H1 (cell line): ENCODE measurements at regions not wholly inside any gene's neighbourhood (a gene's known extent, or its start where the extent isn't known, plus 50 kb on each side); places are given as distances from the start of the nearest gene placed in this dataset.

ENCODE experiments used
- CTCF ChIP-seq, 3 experiments: IDR thresholded peaks; 1 replicate in 2 of 3; 2 replicates in 1 of 3; pipeline versions ENCODE4 v1.5.1 to v1.6.1; 2011; ENCODE audit warnings: low read length in 3 of 3, mild to moderate bottlenecking in 3 of 3, inconsistent platforms in 2 of 3, low read depth in 1 of 3, moderate library complexity in 1 of 3; ENCODE audit not compliant: insufficient read depth in 1 of 3; ENCODE audit errors: control extremely low read depth in 1 of 3
- EGR1 ChIP-seq: IDR thresholded peaks from 2 replicates; pipeline ENCODE4 v1.6.1; 2011; ENCODE audit warnings: low read depth, low read length, borderline replicate concordance
- EP300 ChIP-seq, 2 experiments: IDR thresholded peaks; 1 replicate in 1 of 2; 2 replicates in 1 of 2; pipeline ENCODE4 v1.6.1; 2011 to 2012; ENCODE audit warnings: low read depth in 2 of 2, low read length in 2 of 2, mild to moderate bottlenecking in 2 of 2, borderline replicate concordance in 1 of 2, inconsistent platforms in 1 of 2, moderate library complexity in 1 of 2
- KDM1A ChIP-seq: fragments of 200-600, 300-600 bp; sonication (generic); IDR thresholded peaks from 2 replicates; pipeline ENCODE4 v1.7.1; 2016; ENCODE audit warnings: mild to moderate bottlenecking, low read length, borderline replicate concordance
- POLR2A ChIP-seq, 2 experiments: IDR thresholded peaks; 1 replicate in 1 of 2; 2 replicates in 1 of 2; pipeline ENCODE4 v1.6.1; 2011; ENCODE audit warnings: low read depth in 2 of 2, low read length in 2 of 2, mild to moderate bottlenecking in 2 of 2; ENCODE audit errors: control extremely low read depth in 1 of 2
- POLR2AphosphoS5 ChIP-seq: IDR thresholded peaks from 2 replicates; pipeline ENCODE4 v1.6.1; 2011; ENCODE audit warnings: low read depth, low read length
- SP1 ChIP-seq: IDR thresholded peaks from 2 replicates; pipeline ENCODE4 v1.6.1; 2011; ENCODE audit warnings: low read depth, low read length
- TAF1 ChIP-seq: IDR thresholded peaks from 2 replicates; pipeline ENCODE4 v1.6.1; 2011; ENCODE audit warnings: mild to moderate bottlenecking, low read depth, low read length
- TCF12 ChIP-seq: IDR thresholded peaks from 2 replicates; pipeline ENCODE4 v1.6.1; 2011; ENCODE audit warnings: low read depth, mild to moderate bottlenecking, low read length
- USF2 ChIP-seq: IDR thresholded peaks from 2 replicates; pipeline ENCODE4 v1.6.1; 2011; ENCODE audit warnings: low read length, improper control_type of control experiment

GRCh38 chr4:138696771-138697170 lies 318.8 kb upstream of the NOCT start:
- TF ChIP-seq EP300 (IDR thresholded peaks at IDR 0.05; ENCODE audit: borderline replicate concordance in 1 of 2, low read depth in 2 of 2, low read length in 2 of 2), result no peak
- no peak for TF ChIP-seq CTCF (IDR thresholded peaks at IDR 0.05; ENCODE audit: control extremely low read depth in 1 of 3, insufficient read depth in 1 of 3, low read depth in 1 of 3, low read length in 3 of 3)
- TF ChIP-seq POLR2AphosphoS5, result no peak
- TF ChIP-seq SP1, result no peak
- no peak for TF ChIP-seq USF2
- no peak for TF ChIP-seq EGR1
- no peak for TF ChIP-seq POLR2A (IDR thresholded peaks at IDR 0.05; ENCODE audit: control extremely low read depth in 1 of 2, low read depth in 2 of 2, low read length in 2 of 2)
- TF ChIP-seq KDM1A, result no peak
- TF ChIP-seq TAF1, result no peak
- no peak for TF ChIP-seq TCF12
